ENCODE measurements at regions not wholly inside any gene's neighbourhood (a gene's known extent, or its start where the extent isn't known, plus 50 kb on each side); places are given as distances from the start of the nearest gene placed in this dataset.

DNA sequence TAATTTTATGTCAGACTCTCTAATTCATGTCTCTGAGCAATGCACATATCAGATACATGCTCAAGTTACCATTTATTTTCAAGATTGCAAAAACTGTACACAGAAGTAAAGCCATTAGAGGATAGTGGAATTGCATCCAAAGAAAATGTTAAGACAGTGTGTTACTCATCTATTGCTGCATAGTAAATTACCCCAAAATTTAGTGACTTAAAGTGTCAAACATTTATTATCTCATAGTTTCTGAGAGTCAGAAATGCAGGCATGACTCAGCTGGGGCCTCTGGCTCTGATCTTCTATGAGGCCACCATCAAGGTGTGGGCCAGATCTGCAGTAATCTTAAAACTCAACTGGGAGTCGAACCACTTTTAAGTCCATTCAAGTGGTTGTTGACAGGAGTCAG is 275.2 kb downstream of the QDPR start:
- TF ChIP-seq, protein P1, sequence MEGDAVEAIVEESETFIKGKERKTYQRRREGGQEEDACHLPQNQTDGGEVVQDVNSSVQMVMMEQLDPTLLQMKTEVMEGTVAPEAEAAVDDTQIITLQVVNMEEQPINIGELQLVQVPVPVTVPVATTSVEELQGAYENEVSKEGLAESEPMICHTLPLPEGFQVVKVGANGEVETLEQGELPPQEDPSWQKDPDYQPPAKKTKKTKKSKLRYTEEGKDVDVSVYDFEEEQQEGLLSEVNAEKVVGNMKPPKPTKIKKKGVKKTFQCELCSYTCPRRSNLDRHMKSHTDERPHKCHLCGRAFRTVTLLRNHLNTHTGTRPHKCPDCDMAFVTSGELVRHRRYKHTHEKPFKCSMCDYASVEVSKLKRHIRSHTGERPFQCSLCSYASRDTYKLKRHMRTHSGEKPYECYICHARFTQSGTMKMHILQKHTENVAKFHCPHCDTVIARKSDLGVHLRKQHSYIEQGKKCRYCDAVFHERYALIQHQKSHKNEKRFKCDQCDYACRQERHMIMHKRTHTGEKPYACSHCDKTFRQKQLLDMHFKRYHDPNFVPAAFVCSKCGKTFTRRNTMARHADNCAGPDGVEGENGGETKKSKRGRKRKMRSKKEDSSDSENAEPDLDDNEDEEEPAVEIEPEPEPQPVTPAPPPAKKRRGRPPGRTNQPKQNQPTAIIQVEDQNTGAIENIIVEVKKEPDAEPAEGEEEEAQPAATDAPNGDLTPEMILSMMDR (conservative IDR thresholded peaks at IDR 0.05; ENCODE audit: low read depth, low read length) = no peak
- TF ChIP-seq EZH2 (IDR thresholded peaks at IDR 0.05; ENCODE audit: borderline replicate concordance, low read depth, low read length, poor library complexity, severe bottlenecking) = no peak
